Liver (tissue), 8 donors: ENCODE measurements at regions not wholly inside any gene's neighbourhood (a gene's known extent, or its start where the extent isn't known, plus 50 kb on each side); places are given as distances from the start of the nearest gene placed in this dataset.

Source experiments
- DNase-seq: peaks from one replicate; pipeline ENCODE4 v3.0.0-alpha.2; 2017; ENCODE audit warnings: low spot score
- H3K27ac ChIP-seq, 2 donors: one replicate each; pipeline ENCODE4 v1.7.0; 2013; ENCODE audit warnings: inconsistent platforms in 2 of 2, low read length in 2 of 2, control low read depth in 1 of 2, low read depth in 1 of 2, mild to moderate bottlenecking in 1 of 2
- H3K27me3 ChIP-seq, 4 donors: one replicate each; pipeline versions ENCODE4 v1.6.1 to v1.7.0; 2013; ENCODE audit warnings: low read length in 3 of 4, inconsistent platforms in 1 of 4, mild to moderate bottlenecking in 1 of 4, moderate library complexity in 1 of 4; ENCODE audit not compliant: control insufficient read depth in 4 of 4, insufficient read depth in 4 of 4
- H3K36me3 ChIP-seq, 4 donors: one replicate each; pipeline versions ENCODE4 v1.6.1 to v1.7.0; 2013; ENCODE audit warnings: low read length in 3 of 4, mild to moderate bottlenecking in 3 of 4, low read depth in 1 of 4, moderate library complexity in 1 of 4; ENCODE audit not compliant: control insufficient read depth in 4 of 4, insufficient read depth in 3 of 4
- H3K4me1 ChIP-seq, 4 donors: one replicate each; pipeline versions ENCODE4 v1.6.1 to v1.7.0; 2013; ENCODE audit warnings: low read length in 3 of 4, mild to moderate bottlenecking in 3 of 4, moderate library complexity in 1 of 4; ENCODE audit not compliant: control insufficient read depth in 4 of 4, insufficient read depth in 4 of 4
- H3K4me3 ChIP-seq, 3 donors: one replicate each; pipeline versions ENCODE4 v1.6.1 to v1.7.0; 2013; ENCODE audit warnings: low read length in 3 of 3, control low read depth in 1 of 3, low read depth in 1 of 3, mild to moderate bottlenecking in 1 of 3
- H3K9ac ChIP-seq, 2 donors: one replicate each; pipeline ENCODE4 v1.7.0; 2013; ENCODE audit warnings: low read length in 2 of 2, mild to moderate bottlenecking in 2 of 2, moderate library complexity in 2 of 2, control low read depth in 1 of 2, low read depth in 1 of 2
- H3K9me3 ChIP-seq, 4 donors: one replicate each; pipeline versions ENCODE4 v1.6.1 to v1.7.0; 2013; ENCODE audit warnings: low read length in 3 of 4; ENCODE audit not compliant: control insufficient read depth in 4 of 4
- EGR1 ChIP-seq, 2 donors: IDR thresholded peaks; 2 replicates each; pipeline ENCODE4 v1.6.1; 2016 to 2018; ENCODE audit warnings: antibody characterized with exemption in 2 of 2, low read depth in 2 of 2
- FOXA1 ChIP-seq: IDR thresholded peaks from 2 replicates; pipeline ENCODE4 v1.6.1; 2016; ENCODE audit warnings: antibody characterized with exemption
- FOXA2 ChIP-seq: IDR thresholded peaks from 2 replicates; pipeline ENCODE4 v1.6.1; 2016; ENCODE audit warnings: antibody characterized with exemption
- GABPA ChIP-seq, 2 donors: IDR thresholded peaks in 1 of 2; conservative IDR thresholded peaks in 1 of 2; 2 replicates each; pipeline ENCODE4 v1.6.1; 2016; ENCODE audit warnings: antibody characterized with exemption in 2 of 2, mild to moderate bottlenecking in 1 of 2, moderate library complexity in 1 of 2
- HNF4A ChIP-seq, 2 donors: conservative IDR thresholded peaks; 2 replicates each; pipeline ENCODE4 v1.6.1; 2016; ENCODE audit warnings: antibody characterized with exemption in 2 of 2, mild to moderate bottlenecking in 2 of 2
- HNF4G ChIP-seq: IDR thresholded peaks from 2 replicates; pipeline ENCODE4 v1.6.1; 2016; ENCODE audit warnings: antibody characterized with exemption
- JUND ChIP-seq, 2 donors: IDR thresholded peaks; 2 replicates each; pipeline ENCODE4 v1.6.1; 2016; ENCODE audit warnings: antibody characterized with exemption in 2 of 2
- NR2F2 ChIP-seq: IDR thresholded peaks from 2 replicates; pipeline ENCODE4 v1.6.1; 2016; ENCODE audit warnings: antibody characterized with exemption
- RAD21 ChIP-seq, 2 donors: IDR thresholded peaks; 2 replicates each; pipeline ENCODE4 v1.6.1; 2016; ENCODE audit warnings: antibody characterized with exemption in 2 of 2, mild to moderate bottlenecking in 2 of 2
- RXRA ChIP-seq, 2 donors: IDR thresholded peaks; 2 replicates each; pipeline ENCODE4 v1.6.1; 2017 to 2018; ENCODE audit warnings: antibody characterized with exemption in 2 of 2, mild to moderate bottlenecking in 1 of 2
- SP1 ChIP-seq: IDR thresholded peaks from 2 replicates; pipeline ENCODE4 v1.6.1; 2018; ENCODE audit warnings: antibody characterized with exemption, mild to moderate bottlenecking
- TAF1 ChIP-seq: conservative IDR thresholded peaks from 2 replicates; pipeline ENCODE4 v1.6.1; 2016; ENCODE audit warnings: antibody characterized with exemption, mild to moderate bottlenecking
- YY1 ChIP-seq: IDR thresholded peaks from 2 replicates; pipeline ENCODE4 v1.6.1; 2016; ENCODE audit warnings: antibody characterized with exemption, mild to moderate bottlenecking
- WGBS: extraction: QIAGEN DNeasy Blood & Tissue Kit; methylation state at CpG from one replicate; pipeline ENCODE4 v1.1.7; 2013; 5-methylcytosine and 5-hydroxymethylcytosine counted together
- TF ChIP-seq, protein P1 (sequence below): IDR thresholded peaks from 2 replicates; pipeline ENCODE4 v1.6.1; 2016; ENCODE audit warnings: antibody characterized with exemption
- TF ChIP-seq, protein P2 (sequence below): IDR thresholded peaks from 2 replicates; pipeline ENCODE4 v1.6.1; 2016; ENCODE audit warnings: antibody characterized with exemption
- TF ChIP-seq, protein P3 (sequence below): IDR thresholded peaks from 2 replicates; pipeline ENCODE4 v1.6.1; 2016; ENCODE audit warnings: antibody characterized with exemption, mild to moderate bottlenecking
- TF ChIP-seq, protein P4 (sequence below): fragments of 150-350 bp; IDR thresholded peaks from 2 replicates; pipeline ENCODE4 v1.5.1; 2017; ENCODE audit warnings: improper control_type of control experiment, low read depth, low read length; ENCODE audit not compliant: missing input control
- donor health status: healthy.
- donor health status: healthy.
- donor health status: healthy.
- donor health status: healthy.
- donor health status: healthy.

DNA sequence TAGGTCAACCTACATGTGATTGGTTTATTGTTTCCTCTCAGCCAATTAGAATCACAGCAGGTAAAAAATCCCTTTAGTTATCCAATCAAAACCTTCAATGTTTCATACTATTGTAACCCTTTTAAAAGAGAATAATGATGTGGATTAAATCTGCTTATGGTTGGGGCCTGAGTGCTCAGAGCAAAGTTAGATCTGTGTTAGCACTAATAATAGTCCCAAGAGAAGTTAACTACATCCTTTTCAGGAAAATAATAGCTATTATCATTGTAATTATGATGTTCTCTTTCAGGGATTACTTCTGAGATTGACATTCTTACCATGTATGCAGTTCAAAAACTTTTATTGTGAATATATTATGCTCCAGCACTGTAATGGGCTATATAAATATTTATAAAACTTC is 262.6 kb upstream of the ARX start:
- no peak overlapping the region for H3K4me3 ChIP-seq
- H3K9ac ChIP-seq = no peak overlapping the region
- H3K27ac ChIP-seq = no peak overlapping the region
- no peaks in the 10 kb centered on the region for H3K36me3 ChIP-seq
- DNase-seq = no peak
- TF ChIP-seq NR2F2 (no peak), TAF1 (no peak), RXRA (IDR thresholded peaks at IDR 0.05) (no peak), FOXA1 (no peak), HNF4G (no peak)
- TF ChIP-seq, protein P1, sequence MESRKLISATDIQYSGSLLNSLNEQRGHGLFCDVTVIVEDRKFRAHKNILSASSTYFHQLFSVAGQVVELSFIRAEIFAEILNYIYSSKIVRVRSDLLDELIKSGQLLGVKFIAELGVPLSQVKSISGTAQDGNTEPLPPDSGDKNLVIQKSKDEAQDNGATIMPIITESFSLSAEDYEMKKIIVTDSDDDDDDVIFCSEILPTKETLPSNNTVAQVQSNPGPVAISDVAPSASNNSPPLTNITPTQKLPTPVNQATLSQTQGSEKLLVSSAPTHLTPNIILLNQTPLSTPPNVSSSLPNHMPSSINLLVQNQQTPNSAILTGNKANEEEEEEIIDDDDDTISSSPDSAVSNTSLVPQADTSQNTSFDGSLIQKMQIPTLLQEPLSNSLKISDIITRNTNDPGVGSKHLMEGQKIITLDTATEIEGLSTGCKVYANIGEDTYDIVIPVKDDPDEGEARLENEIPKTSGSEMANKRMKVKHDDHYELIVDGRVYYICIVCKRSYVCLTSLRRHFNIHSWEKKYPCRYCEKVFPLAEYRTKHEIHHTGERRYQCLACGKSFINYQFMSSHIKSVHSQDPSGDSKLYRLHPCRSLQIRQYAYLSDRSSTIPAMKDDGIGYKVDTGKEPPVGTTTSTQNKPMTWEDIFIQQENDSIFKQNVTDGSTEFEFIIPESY = no peak
- H3K27me3 ChIP-seq = no peaks in the 10 kb centered on the region
- no peaks in the 10 kb centered on the region for H3K4me1 ChIP-seq
- no peaks in the 10 kb centered on the region for H3K9me3 ChIP-seq

DNA sequence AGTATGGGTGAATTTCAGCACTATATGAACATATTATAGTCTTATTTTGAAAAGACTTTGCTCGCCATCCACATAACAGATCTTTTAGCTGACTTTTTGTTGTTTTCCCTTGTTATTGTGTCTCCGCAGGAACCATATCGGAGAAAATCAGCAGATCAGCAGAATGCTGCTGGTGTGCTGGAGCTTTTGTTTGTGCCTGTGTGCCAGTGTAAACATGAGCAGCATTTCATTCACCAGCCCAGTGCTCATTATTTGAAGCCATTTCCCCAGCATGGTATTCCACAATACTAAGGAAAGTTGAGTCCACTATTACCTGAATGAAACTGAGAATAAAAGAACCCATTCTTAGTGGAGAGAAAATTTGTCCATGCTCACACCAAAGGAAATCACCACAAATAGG is 261.8 kb upstream of the ARX start:
- H3K27me3 ChIP-seq = no peaks in the 10 kb centered on the region
- no peak overlapping the region for H3K4me3 ChIP-seq
- no peak for DNase-seq
- TF ChIP-seq, protein P2, sequence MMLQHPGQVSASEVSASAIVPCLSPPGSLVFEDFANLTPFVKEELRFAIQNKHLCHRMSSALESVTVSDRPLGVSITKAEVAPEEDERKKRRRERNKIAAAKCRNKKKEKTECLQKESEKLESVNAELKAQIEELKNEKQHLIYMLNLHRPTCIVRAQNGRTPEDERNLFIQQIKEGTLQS = no peak
- TF ChIP-seq HNF4A (conservative IDR thresholded peaks at IDR 0.05) (no peak), YY1 (no peak), FOXA1 (no peak), GABPA (IDR thresholded peaks at IDR 0.05 in 1 of 2, conservative IDR thresholded peaks at IDR 0.05 in 1 of 2) (no peak), HNF4G (no peak), JUND (IDR thresholded peaks at IDR 0.05) (no peak), EGR1 (IDR thresholded peaks at IDR 0.05; ENCODE audit: low read depth in 2 of 2) (no peak), RXRA (IDR thresholded peaks at IDR 0.05) (no peak), FOXA2 (no peak), RAD21 (IDR thresholded peaks at IDR 0.05) (no peak), SP1 (no peak), TAF1 (no peak), NR2F2 (no peak)
- TF ChIP-seq, protein P1 = no peak
- TF ChIP-seq, protein P3, sequence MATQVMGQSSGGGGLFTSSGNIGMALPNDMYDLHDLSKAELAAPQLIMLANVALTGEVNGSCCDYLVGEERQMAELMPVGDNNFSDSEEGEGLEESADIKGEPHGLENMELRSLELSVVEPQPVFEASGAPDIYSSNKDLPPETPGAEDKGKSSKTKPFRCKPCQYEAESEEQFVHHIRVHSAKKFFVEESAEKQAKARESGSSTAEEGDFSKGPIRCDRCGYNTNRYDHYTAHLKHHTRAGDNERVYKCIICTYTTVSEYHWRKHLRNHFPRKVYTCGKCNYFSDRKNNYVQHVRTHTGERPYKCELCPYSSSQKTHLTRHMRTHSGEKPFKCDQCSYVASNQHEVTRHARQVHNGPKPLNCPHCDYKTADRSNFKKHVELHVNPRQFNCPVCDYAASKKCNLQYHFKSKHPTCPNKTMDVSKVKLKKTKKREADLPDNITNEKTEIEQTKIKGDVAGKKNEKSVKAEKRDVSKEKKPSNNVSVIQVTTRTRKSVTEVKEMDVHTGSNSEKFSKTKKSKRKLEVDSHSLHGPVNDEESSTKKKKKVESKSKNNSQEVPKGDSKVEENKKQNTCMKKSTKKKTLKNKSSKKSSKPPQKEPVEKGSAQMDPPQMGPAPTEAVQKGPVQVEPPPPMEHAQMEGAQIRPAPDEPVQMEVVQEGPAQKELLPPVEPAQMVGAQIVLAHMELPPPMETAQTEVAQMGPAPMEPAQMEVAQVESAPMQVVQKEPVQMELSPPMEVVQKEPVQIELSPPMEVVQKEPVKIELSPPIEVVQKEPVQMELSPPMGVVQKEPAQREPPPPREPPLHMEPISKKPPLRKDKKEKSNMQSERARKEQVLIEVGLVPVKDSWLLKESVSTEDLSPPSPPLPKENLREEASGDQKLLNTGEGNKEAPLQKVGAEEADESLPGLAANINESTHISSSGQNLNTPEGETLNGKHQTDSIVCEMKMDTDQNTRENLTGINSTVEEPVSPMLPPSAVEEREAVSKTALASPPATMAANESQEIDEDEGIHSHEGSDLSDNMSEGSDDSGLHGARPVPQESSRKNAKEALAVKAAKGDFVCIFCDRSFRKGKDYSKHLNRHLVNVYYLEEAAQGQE = no peak
- TF ChIP-seq, protein P4, sequence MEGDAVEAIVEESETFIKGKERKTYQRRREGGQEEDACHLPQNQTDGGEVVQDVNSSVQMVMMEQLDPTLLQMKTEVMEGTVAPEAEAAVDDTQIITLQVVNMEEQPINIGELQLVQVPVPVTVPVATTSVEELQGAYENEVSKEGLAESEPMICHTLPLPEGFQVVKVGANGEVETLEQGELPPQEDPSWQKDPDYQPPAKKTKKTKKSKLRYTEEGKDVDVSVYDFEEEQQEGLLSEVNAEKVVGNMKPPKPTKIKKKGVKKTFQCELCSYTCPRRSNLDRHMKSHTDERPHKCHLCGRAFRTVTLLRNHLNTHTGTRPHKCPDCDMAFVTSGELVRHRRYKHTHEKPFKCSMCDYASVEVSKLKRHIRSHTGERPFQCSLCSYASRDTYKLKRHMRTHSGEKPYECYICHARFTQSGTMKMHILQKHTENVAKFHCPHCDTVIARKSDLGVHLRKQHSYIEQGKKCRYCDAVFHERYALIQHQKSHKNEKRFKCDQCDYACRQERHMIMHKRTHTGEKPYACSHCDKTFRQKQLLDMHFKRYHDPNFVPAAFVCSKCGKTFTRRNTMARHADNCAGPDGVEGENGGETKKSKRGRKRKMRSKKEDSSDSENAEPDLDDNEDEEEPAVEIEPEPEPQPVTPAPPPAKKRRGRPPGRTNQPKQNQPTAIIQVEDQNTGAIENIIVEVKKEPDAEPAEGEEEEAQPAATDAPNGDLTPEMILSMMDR = no peak
- no peak overlapping the region for H3K27ac ChIP-seq
- H3K9me3 ChIP-seq = no peaks in the 10 kb centered on the region
- 39% methylated on average over 3 of the region's 3 CpGs for WGBS
- no peaks in the 10 kb centered on the region for H3K4me1 ChIP-seq
- no peak overlapping the region for H3K9ac ChIP-seq
- H3K36me3 ChIP-seq = no peaks in the 10 kb centered on the region
